HG02798 (cell line): ENCODE measurements at regions not wholly inside any gene's neighbourhood (a gene's known extent, or its start where the extent isn't known, plus 50 kb on each side); places are given as distances from the start of the nearest gene placed in this dataset.

Experiments
- ATAC-seq: cut with Tn5 transposase; IDR thresholded peaks from one replicate; pipeline ENCODE4 v1.9.1; 2021; ENCODE audit warnings: mild to moderate bottlenecking; ENCODE audit not compliant: unreplicated experiment, poor library complexity

- no peak for ATAC-seq
Observed at GRCh38 chr20:10978019-10978702, 304.4 kb upstream of the JAG1 start.

- ATAC-seq, result no peak
Observed at GRCh38 chr20:10978713-10979112, 304.9 kb upstream of the JAG1 start.

GRCh38 chr20:10982692-10983091, 308.9 kb upstream of the JAG1 start:
- no peak for ATAC-seq

GRCh38 chr20:10984294-10984693, 310.5 kb upstream of the JAG1 start:
- no peak for ATAC-seq

- no peak for ATAC-seq
Observed at GRCh38 chr20:10984913-10985312, 311.1 kb upstream of the JAG1 start.

- ATAC-seq, result no peak
Observed at GRCh38 chr20:10985536-10985935, 311.7 kb upstream of the JAG1 start.

GRCh38 chr20:10986586-10986985, 312.8 kb upstream of the JAG1 start:
- ATAC-seq, result no peak

- no peak for ATAC-seq
Observed at GRCh38 chr20:10987651-10988383, 314.0 kb upstream of the JAG1 start.

GRCh38 chr20:10990625-10991382, 317.0 kb upstream of the JAG1 start:
- no peak for ATAC-seq

- ATAC-seq, result no peak
Observed at GRCh38 chr20:10992731-10993130, 318.9 kb upstream of the JAG1 start.

GRCh38 chr20:10994991-10995700, 321.3 kb upstream of the JAG1 start:
- ATAC-seq, result no peak

GRCh38 chr20:10998476-10998875, 324.7 kb upstream of the JAG1 start:
- ATAC-seq, result no peak

- no peak for ATAC-seq
Observed at GRCh38 chr20:11000416-11000815, 326.6 kb upstream of the JAG1 start.

GRCh38 chr20:11001302-11001701, 327.5 kb upstream of the JAG1 start:
- ATAC-seq, result no peak

- ATAC-seq, result no peak
Observed at GRCh38 chr20:11001764-11002540, 328.2 kb upstream of the JAG1 start.

GRCh38 chr20:11003341-11003740, 329.5 kb upstream of the JAG1 start:
- ATAC-seq, result no peak

GRCh38 chr20:11008444-11009033, 334.7 kb upstream of the JAG1 start:
- no peak for ATAC-seq

- no peak for ATAC-seq
Observed at GRCh38 chr20:11011653-11012052, 337.9 kb upstream of the JAG1 start.

- no peak for ATAC-seq
Observed at GRCh38 chr20:11012975-11013374, 339.2 kb upstream of the JAG1 start.

- no peak for ATAC-seq
Observed at GRCh38 chr20:11013801-11014200, 340.0 kb upstream of the JAG1 start.
